Effector CD4-positive, alpha-beta T cell (primary cell): ENCODE measurements at regions not wholly inside any gene's neighbourhood (a gene's known extent, or its start where the extent isn't known, plus 50 kb on each side); places are given as distances from the start of the nearest gene placed in this dataset.
"Not testable (repeated sequence)": the region's sequence is repeated elsewhere in the genome, so short reads cannot be mapped to it uniquely, and the experiment has no call there.

Experiments
- DNase-seq: peaks from one replicate; pipeline ENCODE4 v3.0.0-alpha.2; 2020

DNA sequence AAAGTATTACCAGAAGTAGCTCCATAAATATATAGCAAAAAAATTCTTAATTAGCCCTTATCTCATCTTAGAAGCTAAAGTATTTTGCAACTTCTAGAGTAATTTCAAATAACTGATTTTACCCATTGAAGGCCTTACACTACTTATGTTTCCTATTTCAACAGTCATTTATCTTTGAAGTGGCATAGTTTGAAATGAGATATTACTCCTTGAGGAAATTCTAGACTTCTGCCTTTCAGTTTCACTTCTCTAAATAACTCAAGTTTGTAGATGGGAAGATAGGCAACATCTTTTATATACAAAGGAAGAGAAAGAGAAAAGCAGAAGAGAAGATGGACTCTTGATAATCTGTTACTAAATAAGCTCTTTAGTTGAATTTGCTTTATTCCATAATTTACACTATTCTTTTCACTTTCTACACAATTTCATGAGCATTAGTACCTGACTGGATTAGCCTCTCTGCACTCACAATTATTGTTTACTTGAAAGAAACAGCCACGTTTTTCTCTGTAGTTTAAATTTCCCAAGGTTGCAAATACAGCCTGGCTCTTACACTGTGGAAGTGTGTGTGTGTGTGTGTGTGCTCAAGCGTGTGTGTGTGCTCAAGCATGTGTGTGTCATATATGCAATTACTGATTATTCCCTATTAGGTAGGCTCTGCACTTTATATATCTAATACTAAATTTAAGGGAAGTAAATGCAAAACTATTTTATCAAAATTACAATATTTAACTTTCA lies 60.6 kb upstream of the EMB start:
- no peak for DNase-seq

DNA sequence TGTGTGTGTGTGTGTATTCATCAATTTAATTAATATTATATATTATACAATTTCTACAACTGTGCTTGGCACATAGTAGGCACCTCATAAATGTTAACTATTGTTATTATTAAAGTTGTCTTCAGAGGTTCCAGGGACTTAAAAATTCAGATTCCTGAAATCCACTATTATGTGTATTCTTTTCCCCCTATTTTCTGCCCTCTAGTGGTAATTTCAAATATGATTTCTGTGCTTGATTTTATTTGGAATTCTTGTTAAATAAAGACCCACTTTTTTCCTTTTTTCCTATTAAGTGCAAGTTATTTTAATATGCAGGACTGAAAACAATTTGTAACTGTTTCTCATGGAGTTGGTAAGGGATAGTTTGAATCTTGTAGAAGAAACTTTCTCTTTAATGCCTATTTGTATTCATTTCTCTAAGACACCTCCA lies 72.0 kb upstream of the EMB start:
- DNase-seq: not testable (repeated sequence)

DNA sequence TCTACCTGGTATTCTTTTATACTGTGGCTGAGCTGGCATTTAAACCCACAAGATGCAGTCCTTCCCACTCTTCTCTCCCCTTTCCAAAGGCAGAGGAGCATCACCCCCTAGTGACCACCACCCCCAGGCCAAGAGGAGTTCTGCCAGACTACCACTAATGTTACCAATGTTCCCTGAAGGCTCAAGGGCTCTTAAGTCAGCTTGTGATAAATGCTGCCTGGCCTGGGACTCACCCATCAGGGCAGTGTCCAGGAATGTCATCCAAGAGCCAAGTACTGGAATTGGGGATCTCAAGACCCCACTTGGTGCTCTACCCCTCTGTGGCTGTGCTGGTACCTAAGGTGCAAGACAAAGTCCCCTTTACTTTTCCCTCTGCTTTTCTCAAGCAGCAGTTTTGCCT lies 80.0 kb upstream of the EMB start:
- not testable (repeated sequence) for DNase-seq

DNA sequence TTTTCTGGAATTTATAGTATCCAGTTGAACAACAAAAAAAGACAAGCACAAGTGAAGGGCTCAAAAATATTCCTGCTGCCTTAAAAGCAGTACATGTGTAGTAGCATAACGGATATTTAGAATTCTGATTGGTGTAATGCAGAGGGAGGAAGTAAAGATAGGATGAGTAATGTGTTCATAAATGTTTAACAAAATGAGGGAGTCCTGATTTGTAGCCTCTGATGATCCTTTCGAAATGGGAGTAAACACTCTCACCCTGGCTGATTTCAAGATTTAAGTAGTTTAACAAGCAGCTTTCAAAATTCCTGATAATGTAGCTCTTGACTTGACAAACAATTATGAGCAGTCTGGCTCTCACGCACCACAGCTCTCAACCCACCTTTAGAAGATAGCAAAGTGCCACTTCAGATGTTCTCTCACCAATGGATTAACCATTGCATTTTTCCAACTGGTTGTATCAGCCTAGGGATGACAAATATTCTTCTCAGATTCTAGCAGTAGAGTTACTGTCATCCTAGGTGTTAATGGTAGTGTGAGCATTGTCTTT lies 86.5 kb upstream of the EMB start:
- not testable (repeated sequence) for DNase-seq

DNA sequence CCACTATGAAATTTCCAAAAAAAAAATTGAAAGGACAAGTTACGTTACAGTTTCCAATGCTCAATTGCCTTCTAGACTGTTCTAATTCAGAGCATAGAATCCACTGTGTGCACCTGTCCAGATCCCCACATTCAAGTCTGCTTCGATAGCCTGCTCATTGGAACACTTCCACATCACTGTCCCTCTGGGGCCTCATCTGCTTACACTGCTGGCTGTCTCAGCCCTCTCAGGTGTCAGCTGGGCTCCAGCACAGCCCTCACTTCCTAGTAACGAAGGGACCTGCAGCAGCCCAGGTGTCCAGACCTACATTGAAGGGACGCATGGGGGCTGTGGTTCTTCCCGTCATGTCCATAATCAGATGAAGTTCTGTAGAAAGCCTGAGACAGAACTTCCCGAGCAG lies 94.3 kb upstream of the EMB start:
- DNase-seq: no peak

DNA sequence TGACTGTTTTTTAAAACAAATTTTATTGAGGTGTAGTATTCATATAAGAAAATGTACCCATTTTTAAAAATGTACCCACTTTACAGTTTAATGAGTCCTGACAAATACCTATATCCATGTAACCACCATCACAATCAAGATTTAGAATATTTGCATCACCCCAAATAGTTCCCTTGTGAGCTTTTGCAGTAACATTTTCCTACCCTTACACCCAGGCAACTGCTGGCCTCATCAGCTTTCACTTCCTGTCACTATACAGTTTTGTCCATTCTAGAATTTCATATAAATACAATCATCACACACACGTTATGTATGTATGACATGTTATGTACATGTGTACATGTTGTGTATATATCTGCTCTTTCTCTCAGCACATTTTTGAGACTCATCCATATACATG lies 96.4 kb upstream of the EMB start:
- DNase-seq: not testable (repeated sequence)

DNA sequence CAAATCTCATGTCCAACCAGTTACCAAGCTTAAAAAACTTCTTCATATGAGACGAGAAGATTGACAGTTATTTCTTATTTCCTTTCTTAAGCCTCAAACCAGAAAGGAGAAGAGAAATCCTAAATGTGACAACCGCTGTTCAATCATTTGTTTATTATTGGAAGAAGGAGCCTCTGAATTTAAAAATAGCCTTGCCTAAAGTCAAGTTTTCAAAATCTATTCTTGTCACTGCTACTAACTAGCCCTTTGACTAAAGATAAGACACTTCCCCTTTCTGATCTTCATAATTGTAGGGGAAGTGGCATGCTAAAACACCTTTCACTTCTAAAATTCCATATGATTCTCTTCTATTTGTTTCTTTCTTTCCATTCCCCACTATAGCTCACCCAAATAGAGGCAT lies 106.2 kb upstream of the EMB start:
- no peak for DNase-seq

DNA sequence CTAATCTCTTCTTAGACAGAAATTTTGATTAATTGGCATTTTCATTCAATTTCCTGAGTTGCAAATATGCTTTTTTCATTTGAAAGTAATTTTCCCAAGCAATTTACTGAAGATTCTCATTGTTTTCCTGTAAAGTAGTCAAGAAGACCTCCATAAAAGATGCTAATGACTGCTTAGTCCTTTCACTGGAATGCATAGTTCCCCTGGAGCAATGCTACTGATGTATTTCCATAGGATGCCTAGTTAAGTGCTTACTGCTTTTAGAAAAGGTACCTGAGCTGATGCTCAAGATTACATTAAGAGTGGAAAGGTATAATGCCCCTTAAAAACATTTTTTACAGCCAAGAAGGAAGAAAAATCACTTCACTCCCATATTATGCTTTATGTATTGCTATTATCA lies 109.2 kb upstream of the EMB start:
- DNase-seq: no peak

DNA sequence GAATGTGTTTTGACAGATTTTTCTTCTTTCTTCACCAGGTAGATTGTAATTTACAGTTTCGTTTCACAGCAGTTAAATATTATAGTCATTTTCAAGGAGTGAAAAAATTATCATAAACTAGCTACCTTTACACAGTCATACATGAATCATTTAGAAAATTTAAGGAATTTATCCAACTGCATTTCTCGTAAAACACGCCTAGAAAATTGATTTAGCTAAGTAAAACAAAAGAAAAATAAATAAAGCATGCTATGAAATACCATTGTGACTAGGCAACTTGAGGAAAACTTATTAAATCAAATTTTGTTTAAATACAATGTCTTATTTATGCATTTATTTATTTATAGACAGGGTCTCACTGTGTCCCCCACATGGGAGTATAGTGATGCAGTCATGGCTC lies 109.9 kb upstream of the EMB start:
- no peak for DNase-seq

DNA sequence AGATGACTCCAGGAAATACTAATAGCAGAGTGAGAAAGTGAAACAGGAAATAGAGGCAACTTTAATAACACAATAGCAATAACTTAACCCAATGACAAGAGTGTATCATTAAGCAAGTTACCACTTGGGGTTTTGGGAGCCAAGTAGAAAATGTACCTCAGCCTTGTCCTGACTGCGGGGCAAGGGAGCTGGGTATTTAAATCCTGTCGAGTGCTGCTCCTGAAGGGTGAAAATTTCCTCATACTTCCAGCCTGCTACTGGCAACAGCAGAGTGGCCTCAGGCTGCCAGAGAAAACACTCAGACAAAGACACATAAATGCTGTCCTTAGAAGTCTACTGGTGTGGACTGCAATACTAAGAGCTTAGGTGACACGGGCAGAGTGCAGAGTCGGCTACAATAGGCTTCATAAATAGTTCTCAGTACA lies 112.5 kb upstream of the EMB start:
- DNase-seq: no peak

DNA sequence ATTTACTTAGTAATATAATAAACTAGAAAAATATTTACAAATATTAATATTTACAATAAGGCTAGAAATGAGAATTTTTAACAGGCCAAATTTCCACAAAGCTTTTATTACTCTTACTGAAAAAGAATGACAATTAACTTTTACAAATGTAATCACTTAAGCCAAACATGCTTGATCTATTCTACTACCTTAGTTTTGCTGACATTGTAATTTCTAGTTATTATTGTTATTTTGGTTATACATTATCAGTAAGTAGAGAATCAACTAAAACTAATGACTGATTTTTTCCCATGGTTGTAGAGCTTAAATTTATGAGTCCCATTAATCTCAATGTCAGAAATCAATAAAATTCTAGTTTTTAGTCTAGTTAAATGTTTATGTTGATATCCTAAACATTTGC lies 107.8 kb upstream of the PARP8 start:
- not testable (repeated sequence) for DNase-seq

DNA sequence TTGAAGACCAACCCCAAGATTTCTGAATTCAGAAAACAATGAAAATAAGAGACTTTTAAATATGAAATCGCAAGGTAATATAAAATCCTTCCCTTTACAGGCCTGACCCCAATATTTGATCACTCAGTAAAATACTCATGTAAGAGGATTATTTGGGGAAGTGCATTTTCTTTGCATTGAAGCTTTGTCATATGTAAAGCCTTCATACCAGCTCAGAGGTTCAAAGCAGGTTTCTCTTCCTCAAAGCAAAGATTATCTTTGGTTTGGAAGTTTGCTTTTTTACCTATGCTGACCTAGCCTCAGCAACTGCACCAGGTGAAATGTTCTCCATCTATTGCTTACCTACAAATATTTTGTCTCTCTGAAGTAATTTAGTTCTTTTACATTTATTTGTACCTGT lies 106.5 kb upstream of the PARP8 start:
- no peak for DNase-seq

DNA sequence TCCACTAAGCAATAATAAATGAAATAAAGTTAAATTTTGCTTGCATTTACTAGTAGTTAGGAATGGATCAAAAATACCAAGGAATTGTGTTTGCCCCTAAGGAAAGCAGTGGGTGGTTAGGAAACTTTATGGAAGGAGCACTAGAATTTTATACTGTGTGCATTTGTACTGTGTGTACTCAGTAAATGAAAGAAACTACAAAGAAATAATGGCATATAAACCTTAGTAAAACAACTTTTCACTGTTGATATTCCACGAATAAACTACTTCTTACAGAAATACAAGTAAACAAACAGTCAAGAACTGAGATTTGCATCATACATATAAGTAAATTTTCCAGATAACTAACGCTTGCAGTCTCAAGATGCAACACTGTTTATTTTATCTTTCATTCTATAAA lies 103.7 kb upstream of the PARP8 start:
- no peak for DNase-seq

DNA sequence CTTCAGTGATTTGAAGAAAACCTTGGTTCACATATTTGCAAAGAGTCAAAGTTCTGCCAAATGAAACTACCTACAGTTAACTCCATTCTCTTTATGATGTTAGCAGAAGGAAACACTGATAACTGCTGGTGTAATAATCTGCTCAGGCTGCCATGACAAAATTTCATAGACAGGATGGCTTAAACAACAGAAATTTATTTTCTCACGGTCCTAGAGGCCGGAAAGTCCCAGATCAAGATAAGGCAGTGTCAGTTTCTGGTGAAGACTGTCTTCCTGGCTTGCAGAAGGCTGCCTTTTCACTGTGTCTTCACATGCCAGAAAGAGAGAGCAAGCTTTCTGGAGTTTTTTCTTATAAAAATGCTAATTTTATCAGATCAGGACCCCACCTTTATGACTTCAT lies 102.4 kb upstream of the PARP8 start:
- DNase-seq: no peak

DNA sequence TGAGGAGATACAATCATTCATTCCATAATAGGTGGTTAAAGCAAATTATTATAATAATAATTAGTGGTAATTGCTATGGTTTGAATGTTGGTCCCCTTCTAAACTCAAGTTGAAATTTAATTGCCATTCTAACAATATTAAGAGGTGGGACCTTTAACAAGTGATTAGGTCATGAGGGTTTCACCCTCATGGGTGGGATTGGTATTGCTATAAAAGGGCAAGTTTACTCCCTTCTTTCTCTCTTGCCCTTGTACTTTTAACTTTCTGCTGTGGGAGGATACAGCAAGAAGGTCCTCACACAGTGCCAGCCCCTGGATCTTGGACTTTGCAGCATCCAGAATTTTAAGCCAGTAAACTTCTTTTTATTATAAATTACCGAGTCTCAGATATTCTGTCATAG lies 101.9 kb upstream of the PARP8 start:
- DNase-seq: no peak

DNA sequence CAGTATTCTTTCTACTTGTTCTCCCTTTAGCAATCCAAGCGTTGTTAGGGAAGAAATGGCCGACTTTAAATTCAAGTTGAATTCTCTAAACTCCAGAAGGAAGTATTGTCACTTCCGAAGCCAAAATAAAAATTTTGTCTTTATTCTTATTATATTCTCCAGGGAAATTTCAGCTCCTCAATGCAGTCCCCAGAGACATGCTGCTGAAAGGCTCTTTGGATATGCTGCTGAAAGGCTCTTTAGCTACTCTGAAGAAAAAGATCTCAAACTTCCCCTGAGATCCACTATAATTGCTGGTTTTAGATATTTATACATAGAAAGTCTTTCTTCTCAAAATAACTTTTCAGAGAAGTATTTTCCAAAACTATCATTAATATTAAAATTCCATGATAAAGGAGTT lies 92.3 kb upstream of the PARP8 start:
- DNase-seq: no peak

DNA sequence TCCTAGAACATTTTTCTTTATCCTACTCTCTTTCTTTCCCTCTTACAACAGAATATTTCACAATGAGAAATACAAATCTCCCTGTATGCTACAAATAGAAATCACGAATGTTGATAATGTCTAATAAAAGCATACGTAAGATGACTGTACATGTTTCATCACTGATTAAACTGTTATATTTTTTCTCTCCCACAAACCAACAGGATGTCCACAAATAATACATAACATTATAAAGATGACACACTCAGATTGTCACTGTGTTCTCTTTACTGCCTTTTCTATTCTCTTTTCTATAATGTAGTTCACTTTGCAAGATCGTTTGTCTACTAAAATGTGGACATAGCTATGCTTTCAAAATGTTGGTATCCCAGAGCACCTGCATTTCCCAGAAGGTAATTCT lies 90.7 kb upstream of the PARP8 start:
- no peak for DNase-seq

DNA sequence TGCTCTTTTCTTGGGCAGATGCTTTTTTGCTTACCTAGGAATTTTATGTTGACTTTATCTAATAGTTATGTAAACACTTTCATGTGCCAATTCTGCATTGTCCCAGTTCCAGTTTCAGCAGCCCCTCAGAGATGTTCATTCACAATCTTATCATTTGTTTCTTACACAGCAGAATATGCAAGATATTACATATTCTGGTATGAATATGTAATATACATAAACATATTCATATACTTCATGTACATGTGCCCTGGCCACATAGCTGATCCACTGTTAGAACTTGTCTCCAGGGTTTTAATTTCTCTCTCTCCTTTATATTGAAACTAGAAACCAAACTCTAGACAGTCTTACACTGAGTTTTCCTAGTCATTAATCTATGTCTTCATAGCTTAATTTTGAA lies 90.2 kb upstream of the PARP8 start:
- DNase-seq: no peak

DNA sequence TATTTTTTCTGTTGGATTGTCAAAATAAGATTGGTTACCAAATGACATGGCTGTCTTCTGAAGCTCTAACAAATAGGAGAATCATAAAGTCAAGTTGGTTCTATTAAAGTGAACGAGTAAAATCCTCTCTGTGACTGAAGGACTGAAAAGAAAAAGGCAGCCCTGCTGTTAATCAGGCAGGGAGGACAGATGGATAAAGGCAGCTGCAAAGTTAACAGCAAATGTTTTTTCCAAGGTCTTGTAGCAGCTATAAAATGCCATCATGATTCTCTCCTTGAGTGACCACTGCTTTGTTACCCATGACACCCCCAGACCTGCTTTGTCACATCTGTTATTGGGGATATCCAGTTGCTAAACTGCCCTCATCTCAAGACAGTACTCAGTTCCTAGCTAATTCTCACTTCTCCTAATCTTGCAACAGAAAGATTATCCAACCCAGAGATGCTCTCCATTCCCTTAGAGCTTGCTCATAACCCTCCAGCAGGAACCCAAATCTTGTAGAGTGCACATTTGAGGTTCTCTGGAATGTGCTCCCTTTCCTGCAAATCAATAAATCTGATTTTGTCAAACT lies 89.7 kb upstream of the PARP8 start:
- DNase-seq: no peak

DNA sequence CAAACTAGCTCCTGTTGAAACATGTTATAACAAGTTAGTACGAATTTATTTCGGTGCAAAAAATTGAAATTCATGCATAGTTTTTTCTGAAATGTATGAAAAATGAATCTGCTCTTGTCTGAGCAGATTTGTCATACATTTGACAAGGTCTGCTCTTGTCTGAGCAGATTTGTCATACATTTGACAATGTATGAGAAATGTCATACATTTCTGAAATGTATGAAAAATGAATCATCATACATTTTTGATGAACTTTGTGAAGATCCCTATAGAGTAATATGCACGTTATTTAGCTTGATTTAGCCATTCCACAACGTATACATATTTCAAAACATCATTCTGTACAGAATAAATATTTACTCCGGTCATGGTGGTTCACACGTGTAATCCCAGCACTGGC lies 85.9 kb upstream of the PARP8 start:
- no peak for DNase-seq

DNA sequence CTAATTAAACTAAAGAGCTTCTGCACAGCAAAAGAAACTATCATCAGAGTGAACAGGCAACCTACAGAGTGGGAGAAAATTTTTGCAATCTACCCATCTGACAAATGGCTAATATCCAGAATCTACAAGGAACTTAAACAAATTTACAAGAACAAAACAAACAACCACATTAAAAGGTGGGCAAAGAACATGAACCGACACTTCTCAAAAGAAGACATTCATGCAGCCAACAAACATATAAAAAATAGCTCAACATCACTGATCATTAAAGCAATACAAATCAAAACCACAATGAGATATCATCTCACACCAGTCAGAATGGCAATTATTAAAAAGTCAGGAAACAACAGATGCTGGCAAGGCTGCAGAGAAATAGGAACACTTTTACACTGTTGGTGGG lies 84.6 kb upstream of the PARP8 start:
- DNase-seq: not testable (repeated sequence)

DNA sequence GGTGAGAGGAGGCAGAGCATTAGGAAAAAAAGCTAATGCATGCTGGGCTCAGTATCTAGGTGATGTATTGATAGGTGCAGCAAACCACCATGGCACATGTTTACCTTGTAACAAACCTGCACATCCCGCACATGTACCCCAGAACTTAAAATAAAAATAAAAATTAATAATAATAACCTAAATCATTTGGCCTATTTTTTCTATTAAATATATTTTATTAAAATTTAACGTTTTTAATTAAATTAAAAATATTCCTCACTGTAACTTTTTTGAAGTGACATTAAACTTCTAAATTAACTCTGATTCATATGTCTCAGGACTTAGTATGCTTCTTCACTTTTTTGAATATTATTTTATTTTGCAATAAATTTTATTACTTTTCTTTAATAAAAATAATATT lies 83.7 kb upstream of the PARP8 start:
- DNase-seq: no peak

DNA sequence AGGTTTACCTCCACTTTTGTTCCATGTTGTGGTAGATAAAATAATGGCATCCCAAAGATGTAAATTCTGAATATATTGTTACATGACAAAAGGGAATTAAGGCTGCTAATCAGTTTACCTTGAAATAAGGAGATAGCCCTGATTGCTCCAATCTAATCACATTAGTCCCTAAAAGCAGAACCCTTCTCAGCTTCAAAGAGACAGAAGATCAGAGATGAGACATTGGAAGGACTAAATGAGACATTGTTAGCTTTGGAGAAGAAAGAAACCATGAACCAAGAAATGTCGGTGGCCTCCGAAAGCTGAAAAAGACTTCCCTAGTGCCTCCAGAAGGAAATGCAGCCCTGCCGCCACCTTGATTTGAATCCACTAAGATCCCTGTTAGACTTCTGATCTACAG lies 82.8 kb upstream of the PARP8 start:
- DNase-seq: no peak

DNA sequence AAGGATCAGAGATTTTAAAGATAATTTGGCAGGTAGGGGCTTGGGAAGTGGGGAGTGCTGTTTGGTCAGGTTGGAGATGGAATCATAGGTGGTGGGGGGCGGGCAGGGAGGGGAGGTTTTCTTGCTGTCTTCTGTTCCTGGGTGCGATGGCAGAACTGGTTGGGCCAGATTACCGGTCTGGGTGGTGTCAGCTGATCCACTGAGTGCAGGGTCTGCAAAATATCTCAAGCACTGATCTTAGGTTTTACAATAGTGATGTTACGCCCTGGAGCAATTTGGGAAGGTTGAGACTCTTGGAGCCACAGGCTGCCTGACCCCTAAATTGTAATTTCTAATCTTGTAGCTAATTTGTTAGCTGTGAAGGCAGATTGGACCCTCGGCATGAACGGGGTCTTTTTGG lies 78.0 kb upstream of the PARP8 start:
- DNase-seq: not testable (repeated sequence)
